NCI-H510A (cell line): ENCODE measurements at regions not wholly inside any gene's neighbourhood (a gene's known extent, or its start where the extent isn't known, plus 50 kb on each side); places are given as distances from the start of the nearest gene placed in this dataset.

Experiments used
- DNase-seq: peaks from one replicate; lab custom pipeline; 2025; lab: John Stamatoyannopoulos, UW

DNA sequence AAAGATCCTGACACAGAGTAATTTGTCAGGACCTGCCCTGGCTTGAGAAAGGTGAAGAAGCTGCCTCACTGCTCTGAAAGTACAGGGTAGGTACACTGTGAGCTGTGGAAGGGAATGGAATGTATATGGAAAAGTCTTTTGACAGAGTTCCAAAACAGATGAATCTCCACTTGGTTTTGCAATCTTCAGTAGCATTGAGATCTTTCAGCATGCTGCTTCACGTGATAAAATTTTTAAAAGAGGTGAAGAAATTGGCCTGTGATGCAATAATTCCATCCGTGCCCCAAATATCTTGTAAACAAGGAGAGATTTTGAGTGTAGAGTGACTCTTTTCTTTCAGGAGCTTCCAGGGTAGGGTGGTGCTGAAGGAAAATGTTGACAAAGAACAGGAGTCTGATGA, 123.1 kb downstream of the OSR1 start:
- DNase-seq: no peak

DNA sequence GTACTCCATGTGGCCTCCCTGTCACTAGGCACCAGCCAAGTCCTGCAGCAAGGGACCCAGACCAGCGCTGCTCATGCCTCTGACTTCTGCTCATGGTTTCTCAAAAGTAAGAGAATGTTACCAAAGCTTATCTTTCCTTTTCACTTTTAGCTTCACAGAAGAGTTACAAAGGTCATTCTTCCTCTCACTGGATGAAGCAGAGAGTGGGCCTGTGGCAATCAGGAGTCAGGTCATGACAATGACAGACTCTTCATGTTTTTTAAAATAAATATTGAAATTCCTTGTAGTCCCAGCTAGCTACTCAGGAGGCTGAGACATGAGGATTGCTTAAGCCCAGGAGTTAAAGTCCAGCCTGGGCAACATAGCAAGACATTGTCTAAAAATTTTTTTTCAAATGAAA, 126.1 kb downstream of the OSR1 start:
- DNase-seq: no peak

GRCh38 chr2:19231625-19232024, 126.8 kb downstream of the OSR1 start:
- no peak for DNase-seq

- no peak for DNase-seq
Measured at GRCh38 chr2:19230626-19231025, 127.8 kb downstream of the OSR1 start.

DNA sequence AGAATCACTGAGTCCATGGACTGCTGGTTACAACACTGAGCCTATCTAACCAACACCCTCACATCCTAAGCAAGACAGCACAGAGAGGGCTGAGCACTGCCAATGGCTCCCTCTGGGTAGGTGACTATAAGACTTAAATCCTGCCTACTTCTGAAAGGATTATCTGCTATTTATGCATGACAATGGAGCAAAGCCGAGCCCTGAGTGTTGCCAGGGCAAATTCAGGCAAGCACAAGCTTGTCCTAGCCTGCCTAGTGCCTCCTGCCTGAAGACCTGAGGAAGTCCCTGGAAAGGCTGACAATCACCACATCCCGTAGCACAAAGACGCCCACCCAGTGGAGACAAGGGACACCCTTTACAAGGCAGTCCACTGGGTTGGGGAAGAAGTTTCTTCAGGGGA, 129.7 kb downstream of the OSR1 start:
- DNase-seq: peak; percentile 47

- DNase-seq: no peak
Measured at GRCh38 chr2:19228181-19228593, 130.2 kb downstream of the OSR1 start.

DNA sequence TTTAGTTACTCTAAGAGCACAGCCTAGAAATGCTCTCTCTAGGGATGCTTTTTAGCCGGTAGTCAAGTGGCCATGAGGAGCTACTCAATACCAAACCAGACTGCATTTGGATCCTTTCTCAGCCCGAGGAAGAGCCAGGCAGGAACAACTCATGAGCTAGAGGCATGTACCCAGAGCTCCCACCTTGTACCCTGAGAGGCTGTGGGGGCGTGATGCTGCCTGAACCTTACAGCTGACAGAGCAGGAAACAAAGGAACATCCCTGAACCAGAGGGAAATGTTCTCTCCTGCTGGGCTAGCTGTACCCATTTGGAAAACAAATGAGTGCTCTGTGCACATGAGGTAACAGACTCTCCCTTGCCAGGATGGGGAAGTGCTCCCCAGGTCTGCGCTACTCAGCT, 131.6 kb downstream of the OSR1 start:
- no peak for DNase-seq

GRCh38 chr2:19226386-19226785, 132.0 kb downstream of the OSR1 start:
- DNase-seq: no peak

DNA sequence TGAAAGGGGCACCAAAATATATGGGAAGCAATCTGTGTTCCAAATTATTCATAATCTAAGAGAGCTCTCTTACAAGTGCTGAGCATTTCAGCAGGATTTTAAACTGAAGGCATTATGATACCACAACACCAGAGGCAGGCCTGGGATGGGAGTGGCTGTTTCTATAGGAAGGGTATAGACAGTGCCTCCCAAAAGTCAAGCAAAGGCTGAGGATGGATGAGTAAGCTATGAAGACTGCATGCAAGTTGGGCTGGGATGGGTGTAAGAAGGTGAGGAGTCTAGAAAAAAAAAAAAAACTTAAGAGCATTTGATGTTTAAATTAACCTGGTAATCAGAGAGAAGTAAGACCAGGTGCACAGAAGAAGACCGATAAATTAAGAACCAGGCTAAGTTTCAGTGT, 132.5 kb downstream of the OSR1 start:
- DNase-seq: no peak

- no peak for DNase-seq
Measured at GRCh38 chr2:19225126-19225525, 133.3 kb downstream of the OSR1 start.

GRCh38 chr2:19224486-19224885, 133.9 kb downstream of the OSR1 start:
- no peak for DNase-seq

DNA sequence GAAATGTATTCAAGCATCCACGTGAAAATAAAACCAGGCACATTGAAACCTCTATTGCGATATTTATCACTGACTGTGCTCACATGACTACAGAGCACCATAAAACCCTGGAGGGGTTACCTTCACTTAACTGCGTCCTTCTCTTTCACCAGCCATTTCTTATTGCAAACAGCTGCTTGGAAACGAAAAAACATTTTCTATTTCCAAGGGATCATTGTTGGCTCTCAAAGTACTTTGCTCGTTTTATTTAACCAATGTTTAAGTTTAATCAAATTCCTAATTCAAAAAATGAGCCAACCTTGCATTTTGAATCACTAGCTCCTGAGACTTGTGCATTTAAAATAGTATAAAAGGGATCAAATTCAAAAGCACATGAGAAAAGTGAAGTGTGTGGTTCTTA, 134.4 kb downstream of the OSR1 start:
- no peak for DNase-seq

- no peak for DNase-seq
Measured at GRCh38 chr2:19219060-19219459, 139.4 kb downstream of the OSR1 start.

- no peak for DNase-seq
Measured at GRCh38 chr2:19218166-19218565, 140.3 kb downstream of the OSR1 start.

DNA sequence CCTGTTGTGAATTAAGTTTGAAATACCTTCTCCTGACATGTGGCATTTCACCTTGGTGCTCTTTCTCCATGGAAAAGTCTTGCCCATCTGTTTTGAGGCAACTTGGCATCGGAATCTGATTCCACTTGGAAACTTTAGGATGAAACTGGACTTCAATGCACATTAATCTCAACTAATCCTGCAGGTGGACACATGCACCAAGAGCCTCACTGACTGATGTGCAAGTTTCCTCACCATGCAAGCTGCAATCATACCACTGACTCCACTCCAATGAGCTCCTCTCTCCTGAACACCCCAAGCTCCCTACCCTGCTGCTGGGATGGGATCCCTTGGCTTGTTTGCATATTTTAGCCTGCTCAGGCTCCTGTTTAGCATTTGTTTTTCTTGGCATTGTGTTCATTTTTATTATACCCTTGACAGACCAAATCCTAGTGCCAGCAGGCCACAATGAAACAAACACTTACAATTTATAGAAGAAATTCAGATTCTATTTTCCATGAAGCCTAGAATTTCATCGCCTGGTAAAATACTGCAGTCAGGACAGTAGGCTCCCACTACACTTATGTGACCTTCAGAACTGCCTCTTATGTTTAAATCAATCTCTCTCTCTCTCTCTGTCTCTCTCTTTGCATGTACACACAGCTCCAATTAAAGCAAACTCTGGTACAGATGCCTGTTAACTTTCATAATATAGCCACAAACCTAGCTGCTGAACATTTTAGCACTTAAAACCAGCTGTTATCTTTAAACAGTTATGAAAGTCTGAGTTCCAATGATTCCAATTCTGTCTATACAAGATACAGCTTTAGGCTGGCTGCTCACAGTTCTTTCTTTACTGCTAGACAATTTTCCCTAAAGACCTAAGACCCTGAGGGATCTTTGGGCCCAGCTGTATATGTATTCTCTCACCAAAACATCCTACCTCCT, 141.5 kb downstream of the OSR1 start:
- DNase-seq: no peak

DNA sequence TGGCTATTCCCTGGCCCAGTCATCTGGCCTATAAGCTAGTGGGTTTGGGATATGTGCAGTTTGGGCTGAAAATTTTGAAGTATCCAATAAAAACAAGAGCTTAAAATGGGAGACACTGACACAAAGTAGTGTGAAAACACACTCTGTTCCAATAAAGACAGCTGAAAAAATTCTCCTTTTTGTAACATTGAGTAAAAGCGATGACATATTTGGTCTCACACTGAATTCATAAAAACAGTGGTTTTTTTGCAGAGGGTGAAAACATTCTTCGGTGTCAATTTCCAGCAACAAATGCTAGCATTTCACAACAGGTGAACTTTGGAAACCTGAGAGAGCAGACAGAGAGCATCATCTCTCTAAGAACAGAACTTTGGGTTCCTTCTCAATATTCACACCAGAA, 142.2 kb downstream of the OSR1 start:
- no peak for DNase-seq

- no peak for DNase-seq
Measured at GRCh38 chr2:19214682-19215391, 143.6 kb downstream of the OSR1 start.

DNA sequence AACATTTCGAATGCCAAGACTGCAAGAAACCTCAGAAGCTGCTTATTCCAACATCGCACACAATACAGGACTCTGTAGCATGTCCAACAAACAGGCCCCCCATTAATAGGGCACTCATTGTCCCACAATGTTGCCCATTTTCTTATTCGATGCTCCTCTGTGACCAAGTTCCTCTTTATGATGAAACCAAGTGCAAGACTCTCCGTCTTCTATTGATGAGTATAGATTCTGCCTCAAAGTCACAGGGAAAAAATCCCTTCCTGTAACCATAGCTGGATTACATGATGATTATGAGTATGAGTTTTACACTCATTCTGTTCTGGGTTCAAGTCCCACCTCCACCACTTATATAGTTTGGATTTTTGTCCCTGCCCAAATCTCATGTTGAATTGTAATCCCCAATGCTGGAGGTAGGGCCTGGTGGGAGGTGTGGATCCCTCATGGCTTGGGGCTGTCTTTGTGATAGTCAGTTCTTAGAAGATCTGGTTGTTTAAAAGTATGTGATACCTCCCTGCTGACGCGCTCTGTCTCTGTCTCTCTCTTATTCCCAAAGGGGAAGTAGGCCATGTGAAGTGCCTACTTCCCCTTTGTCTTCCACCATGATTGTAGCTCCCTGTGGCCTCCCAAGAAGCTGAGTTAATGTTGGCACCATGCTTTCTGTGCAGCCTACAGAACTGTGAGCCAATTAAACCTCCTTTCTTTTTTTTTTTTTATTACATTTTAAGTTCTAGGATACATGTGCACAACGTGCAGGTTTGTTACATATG, 148.7 kb downstream of the OSR1 start:
- no peak for DNase-seq

GRCh38 chr2:19208479-19209199, 149.8 kb downstream of the OSR1 start:
- no peak for DNase-seq

- DNase-seq: no peak
Measured at GRCh38 chr2:19207452-19207851, 151.0 kb downstream of the OSR1 start.

DNA sequence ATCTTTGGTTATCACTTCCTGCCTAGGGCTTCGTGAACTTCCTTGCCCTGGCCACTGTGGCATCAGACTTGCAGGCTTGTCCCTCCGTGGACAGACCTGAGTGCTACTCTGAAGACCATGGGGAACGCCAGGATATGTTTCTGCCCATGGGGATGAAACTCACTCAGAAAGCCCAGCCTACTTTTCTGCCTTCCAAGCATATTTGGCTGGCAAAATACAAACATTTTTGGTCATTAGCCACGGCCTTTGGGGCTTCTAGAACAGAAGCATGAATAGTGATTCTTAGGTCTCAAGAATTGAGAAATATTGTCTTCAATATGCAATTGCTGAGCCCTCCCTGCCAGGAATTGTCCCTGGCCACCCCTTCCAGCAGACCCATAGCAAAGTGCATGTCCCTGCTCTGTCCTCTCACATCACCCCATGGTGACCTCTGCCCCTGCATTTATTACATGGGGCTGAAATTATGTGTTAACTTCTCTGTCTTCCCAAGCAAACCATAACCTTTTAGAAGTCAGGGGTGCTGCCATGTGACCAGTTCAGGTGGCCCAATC, 152.4 kb downstream of the OSR1 start:
- DNase-seq: no peak

- no peak for DNase-seq
Measured at GRCh38 chr2:19203866-19204265, 154.6 kb downstream of the OSR1 start.
